NCI-H2227 treated with DMSO at 0.1 percent for 48 hours (cell line): ENCODE measurements at regions not wholly inside any gene's neighbourhood (a gene's known extent, or its start where the extent isn't known, plus 50 kb on each side); places are given as distances from the start of the nearest gene placed in this dataset.
"Not testable (repeated sequence)": the region's sequence is repeated elsewhere in the genome, so short reads cannot be mapped to it uniquely, and the experiment has no call there.

Experiments used
- DNase-seq: peaks from one replicate; lab custom pipeline; 2025; lab: John Stamatoyannopoulos, UW

GRCh38 chr20:29883514-29884219 is 1373.8 kb upstream of the DEFB115 start:
- DNase-seq: not testable (repeated sequence)

- DNase-seq: not testable (repeated sequence)
Measured at GRCh38 chr20:29884322-29884721, 1373.1 kb upstream of the DEFB115 start.

GRCh38 chr20:29885282-29886185 is 1371.9 kb upstream of the DEFB115 start:
- not testable (repeated sequence) for DNase-seq

GRCh38 chr20:29891555-29891954 is 1365.9 kb upstream of the DEFB115 start:
- DNase-seq: not testable (repeated sequence)
